Thymus (tissue), 11 donors: ENCODE measurements at regions not wholly inside any gene's neighbourhood (a gene's known extent, or its start where the extent isn't known, plus 50 kb on each side); places are given as distances from the start of the nearest gene placed in this dataset.

Experiments
- DNase-seq, 9 donors: peaks; one replicate each; pipeline ENCODE4 v3.0.0-alpha.2; 2013; ENCODE audit warnings: low spot score in 9 of 9, low read depth in 6 of 9, missing footprints in 1 of 9
- H3K27ac ChIP-seq, 2 donors: one replicate each; pipeline ENCODE4 v1.5.1; 2013; ENCODE audit warnings: control low read depth in 1 of 2, low read depth in 1 of 2, low read length in 1 of 2, mild to moderate bottlenecking in 1 of 2, moderate library complexity in 1 of 2
- H3K27me3 ChIP-seq, 2 donors: one replicate each; pipeline ENCODE4 v1.5.1; 2013; ENCODE audit warnings: low read length in 1 of 2; ENCODE audit not compliant: control insufficient read depth in 2 of 2, insufficient read depth in 1 of 2
- H3K36me3 ChIP-seq, 2 donors: one replicate each; pipeline ENCODE4 v1.5.1; 2013; ENCODE audit warnings: low read length in 1 of 2, mild to moderate bottlenecking in 1 of 2, moderate library complexity in 1 of 2; ENCODE audit not compliant: control insufficient read depth in 2 of 2, insufficient read depth in 2 of 2
- H3K4me1 ChIP-seq, 2 donors: one replicate each; pipeline ENCODE4 v1.5.1; 2013; ENCODE audit warnings: low read length in 2 of 2; ENCODE audit not compliant: control insufficient read depth in 2 of 2, insufficient read depth in 2 of 2
- H3K4me3 ChIP-seq, 2 donors: one replicate each; pipeline ENCODE4 v1.5.1; 2013; ENCODE audit warnings: low read length in 2 of 2, control low read depth in 1 of 2, mild to moderate bottlenecking in 1 of 2
- H3K9me3 ChIP-seq, 2 donors: one replicate each; pipeline ENCODE4 v1.5.1; 2013; ENCODE audit warnings: low read length in 1 of 2, mild to moderate bottlenecking in 1 of 2; ENCODE audit not compliant: control insufficient read depth in 2 of 2, insufficient read depth in 1 of 2
- WGBS: extraction: QIAGEN DNeasy Blood & Tissue Kit; methylation state at CpG from one replicate; pipeline ENCODE4 v1.1.7; 2013; 5-methylcytosine and 5-hydroxymethylcytosine counted together
- donor health status: healthy.

GRCh38 chr11:70910835-70911234 is 341.5 kb downstream of the SHANK2 start:
- 85% methylated on average over 7 of the region's 7 CpGs for WGBS
- no peak for DNase-seq
- no peak overlapping the region for H3K4me3 ChIP-seq
- no peaks in the 10 kb centered on the region for H3K9me3 ChIP-seq
- H3K27me3 ChIP-seq = no peaks in the 10 kb centered on the region
- H3K4me1 ChIP-seq = no peaks in the 10 kb centered on the region
- H3K36me3 ChIP-seq = no peaks in the 10 kb centered on the region
- no peak overlapping the region for H3K27ac ChIP-seq

GRCh38 chr11:70912226-70912840 is 340.0 kb downstream of the SHANK2 start:
- Histone ChIP-seq H3K4me1 (no peaks in the 10 kb centered on the region), H3K27me3 (no peaks in the 10 kb centered on the region), H3K4me3 (no peak overlapping the region), H3K27ac (no peak overlapping the region), H3K9me3 (no peaks in the 10 kb centered on the region), H3K36me3 (no peaks in the 10 kb centered on the region)
- DNase-seq = no peak
- 53% methylated on average over 11 of the region's 11 CpGs for WGBS

GRCh38 chr11:70913715-70914231 is 338.6 kb downstream of the SHANK2 start:
- Histone ChIP-seq H3K4me1 (no peaks in the 10 kb centered on the region), H3K27me3 (no peaks in the 10 kb centered on the region), H3K27ac (no peak overlapping the region), H3K4me3 (no peak overlapping the region), H3K9me3 (no peaks in the 10 kb centered on the region), H3K36me3 (no peaks in the 10 kb centered on the region)
- no peak for DNase-seq
- WGBS = 50% methylated on average over 13 of the region's 13 CpGs

GRCh38 chr11:70914496-70914895 is 337.9 kb downstream of the SHANK2 start:
- H3K27ac ChIP-seq = no peak overlapping the region
- H3K4me3 ChIP-seq = no peak overlapping the region
- no peaks in the 10 kb centered on the region for H3K4me1 ChIP-seq
- no peaks in the 10 kb centered on the region for H3K36me3 ChIP-seq
- DNase-seq = no peak
- no peaks in the 10 kb centered on the region for H3K9me3 ChIP-seq
- no peaks in the 10 kb centered on the region for H3K27me3 ChIP-seq
- 94% methylated on average over 7 of the region's 7 CpGs for WGBS

- 86% methylated on average over 17 of the region's 17 CpGs for WGBS
- no peaks in the 10 kb centered on the region for H3K9me3 ChIP-seq
- H3K4me1 ChIP-seq = no peaks in the 10 kb centered on the region
- DNase-seq = no peak
- H3K27me3 ChIP-seq = no peaks in the 10 kb centered on the region
- H3K27ac ChIP-seq = no peak overlapping the region
- no peaks in the 10 kb centered on the region for H3K36me3 ChIP-seq
- H3K4me3 ChIP-seq = no peak overlapping the region
Observed at GRCh38 chr11:70915158-70915985, 337.0 kb downstream of the SHANK2 start.

GRCh38 chr11:70916351-70916750 is 336.0 kb downstream of the SHANK2 start:
- Histone ChIP-seq H3K36me3 (no peaks in the 10 kb centered on the region), H3K27me3 (no peaks in the 10 kb centered on the region), H3K9me3 (peaks cover 0 to 2% of the 10 kb centered on the region in 2 donors), H3K4me1 (no peaks in the 10 kb centered on the region), H3K4me3 (no peak overlapping the region), H3K27ac (no peak overlapping the region)
- DNase-seq = no peak
- WGBS = 94% methylated on average over 8 of the region's 8 CpGs

GRCh38 chr11:70918242-70918641 is 334.1 kb downstream of the SHANK2 start:
- no peaks in the 10 kb centered on the region for H3K4me1 ChIP-seq
- DNase-seq = no peak
- H3K9me3 ChIP-seq = peaks cover 0 to 4% of the 10 kb centered on the region in 2 donors
- no peak overlapping the region for H3K27ac ChIP-seq
- WGBS = 80% methylated on average over 7 of the region's 7 CpGs
- no peaks in the 10 kb centered on the region for H3K36me3 ChIP-seq
- H3K4me3 ChIP-seq = no peak overlapping the region
- no peaks in the 10 kb centered on the region for H3K27me3 ChIP-seq

- DNase-seq = no peak
- no peaks in the 10 kb centered on the region for H3K27me3 ChIP-seq
- no peaks in the 10 kb centered on the region for H3K36me3 ChIP-seq
- WGBS = 95% methylated on average over 4 of the region's 4 CpGs
- no peaks in the 10 kb centered on the region for H3K4me1 ChIP-seq
- peaks cover 0 to 4% of the 10 kb centered on the region in 2 donors for H3K9me3 ChIP-seq
- H3K4me3 ChIP-seq = no peak overlapping the region
- H3K27ac ChIP-seq = no peak overlapping the region
Observed at GRCh38 chr11:70921804-70922203, 330.6 kb downstream of the SHANK2 start.

GRCh38 chr11:70924108-70924507 is 328.3 kb downstream of the SHANK2 start:
- peaks cover 0 to 4% of the 10 kb centered on the region in 2 donors for H3K9me3 ChIP-seq
- H3K27ac ChIP-seq = no peak overlapping the region
- no peaks in the 10 kb centered on the region for H3K27me3 ChIP-seq
- WGBS = 92% methylated on average over 8 of the region's 8 CpGs
- DNase-seq = no peak
- no peaks in the 10 kb centered on the region for H3K4me1 ChIP-seq
- H3K36me3 ChIP-seq = no peaks in the 10 kb centered on the region
- no peak overlapping the region for H3K4me3 ChIP-seq
